Right cardiac atrium (tissue), 5 donors: ENCODE measurements at regions not wholly inside any gene's neighbourhood (a gene's known extent, or its start where the extent isn't known, plus 50 kb on each side); places are given as distances from the start of the nearest gene placed in this dataset.
"Not testable (repeated sequence)": the region's sequence is repeated elsewhere in the genome, so short reads cannot be mapped to it uniquely, and the experiment has no call there.

Source experiments
- ATAC-seq, 2 donors: fragments of 200-7000 bp; cut with Tn5 transposase; one replicate each; pipeline versions ENCODE4 v1.8.0 to v1.9.1; 2020; ENCODE audit warnings: moderate library complexity in 2 of 2, mild to moderate bottlenecking in 1 of 2
- DNase-seq, 3 donors: peaks; one replicate each; pipeline ENCODE4 v3.0.0-alpha.2; 2020
- H3K27ac ChIP-seq: one replicate; pipeline ENCODE4 v1.5.1; 2013; ENCODE audit warnings: mild to moderate bottlenecking, low read length, control low read depth, moderate library complexity
- H3K27me3 ChIP-seq: one replicate; pipeline ENCODE4 v1.6.1; 2013; ENCODE audit not compliant: control insufficient read depth, insufficient read depth
- H3K4me1 ChIP-seq: one replicate; pipeline ENCODE4 v1.6.1; 2013; ENCODE audit warnings: low read length; ENCODE audit not compliant: control insufficient read depth, insufficient read depth
- H3K4me3 ChIP-seq: one replicate; pipeline ENCODE4 v1.5.1; 2013; ENCODE audit warnings: low read length, control low read depth
- H3K9me3 ChIP-seq: one replicate; pipeline ENCODE4 v1.6.1; 2013; ENCODE audit warnings: low read length; ENCODE audit not compliant: control insufficient read depth
- WGBS: extraction: QIAGEN DNeasy Blood & Tissue Kit; methylation state at CpG from one replicate; pipeline ENCODE4 v1.1.7; 2013; 5-methylcytosine and 5-hydroxymethylcytosine counted together
- intact Hi-C, 4 donors: fragments of 100-400 bp; cut with DNase I; formaldehyde crosslinking; loops; one replicate each; pipeline versions ENCODE4 v1.11.0 to v1.14.0; 2022 to 2023
- donor health status: healthy with polysubstance abuse.
- donor health status: DM: no; HTN: yes; CAD: no.
- donor health status: DM: no; HTN: no; CAD: no.
- donor health status: DM: no; HTN: yes; CAD: no; lungs with severe emphysema.
- donor health status: DM: yes; HTN: yes; CAD: no.

DNA sequence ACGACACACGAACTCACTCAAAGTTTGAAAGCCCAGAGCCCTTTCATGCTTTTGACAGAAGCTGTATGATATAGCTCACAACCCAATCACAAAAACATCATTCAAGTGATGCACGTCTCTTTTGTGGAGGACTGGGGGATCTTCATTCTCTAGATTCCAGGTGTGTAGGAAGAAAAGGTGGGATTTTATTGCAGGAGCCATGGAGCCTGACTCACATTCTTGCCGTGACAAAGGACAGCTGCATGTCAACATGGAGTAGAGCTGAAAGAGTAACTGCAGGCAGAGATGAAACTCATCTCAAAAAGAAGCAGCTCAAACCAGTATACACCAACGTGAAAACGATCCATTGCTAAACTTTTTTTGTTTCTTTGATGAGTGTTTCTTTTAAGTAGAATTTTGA, 50.9 kb upstream of the PDE1A start:
- ATAC-seq = no peak
- no peak overlapping the region for H3K27ac ChIP-seq
- no peak for DNase-seq
- WGBS = 85% methylated on average over 6 of the region's 6 CpGs
- H3K4me1 ChIP-seq = no peaks in the 10 kb centered on the region
- no peaks in the 10 kb centered on the region for H3K9me3 ChIP-seq
- H3K27me3 ChIP-seq = no peaks in the 10 kb centered on the region
- no peak overlapping the region for H3K4me3 ChIP-seq
- intact Hi-C loops = no loop called here

DNA sequence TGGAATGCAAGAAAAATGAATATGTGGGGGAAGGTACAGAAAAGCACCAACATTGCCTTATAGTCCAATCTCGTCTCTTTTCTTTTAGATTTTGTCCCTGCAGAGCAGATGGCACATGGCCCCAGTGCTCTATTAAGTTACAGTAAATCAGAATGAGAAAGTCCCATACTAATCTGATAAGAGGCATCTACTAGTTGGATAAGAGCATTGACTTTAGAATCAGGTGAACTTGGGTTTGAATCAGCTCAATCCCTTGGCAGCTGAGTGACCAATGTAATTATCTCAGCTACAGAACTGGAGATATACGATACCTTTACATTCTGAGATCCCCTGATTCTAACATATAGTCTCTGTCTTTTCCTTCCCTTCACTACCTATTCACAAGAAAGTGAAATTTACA, 54.8 kb upstream of the PDE1A start:
- Histone ChIP-seq H3K27ac (no peak overlapping the region), H3K27me3 (no peaks in the 10 kb centered on the region), H3K9me3 (no peaks in the 10 kb centered on the region), H3K4me3 (no peak overlapping the region), H3K4me1 (no peaks in the 10 kb centered on the region)
- ATAC-seq (no peak), DNase-seq (no peak)
- WGBS = 94% methylated on average over 2 of the region's 2 CpGs
- intact Hi-C loops = no loop called here

- intact Hi-C loops = no loop called here
- WGBS = 91% methylated on average over 2 of the region's 2 CpGs
- no peaks in the 10 kb centered on the region for H3K4me1 ChIP-seq
- DNase-seq (no peak), ATAC-seq (no peak)
- H3K27me3 ChIP-seq = no peaks in the 10 kb centered on the region
- no peak overlapping the region for H3K4me3 ChIP-seq
- no peak overlapping the region for H3K27ac ChIP-seq
- H3K9me3 ChIP-seq = no peaks in the 10 kb centered on the region
These were observed 55.7 kb upstream of the PDE1A start for GRCh38 chr2:182482511-182482910.

GRCh38 chr2:182496596-182496995, 69.8 kb upstream of the PDE1A start:
- H3K27me3 ChIP-seq = no peaks in the 10 kb centered on the region
- no peak overlapping the region for H3K27ac ChIP-seq
- no peak overlapping the region for H3K4me3 ChIP-seq
- intact Hi-C loops = no loop called here
- no peaks in the 10 kb centered on the region for H3K9me3 ChIP-seq
- WGBS = 72% methylated on average over 2 of the region's 2 CpGs
- DNase-seq = no peak
- no peaks in the 10 kb centered on the region for H3K4me1 ChIP-seq
- no peak for ATAC-seq

- Histone ChIP-seq H3K4me3 (no peak overlapping the region), H3K4me1 (no peaks in the 10 kb centered on the region), H3K9me3 (no peaks in the 10 kb centered on the region), H3K27me3 (no peaks in the 10 kb centered on the region), H3K27ac (no peak overlapping the region)
- 55% methylated on average over 3 of the region's 3 CpGs for WGBS
- ATAC-seq (no peak), DNase-seq (peak in 1 of 3 donors; percentile 22)
- intact Hi-C loops = no loop called here
These were observed 73.1 kb upstream of the PDE1A start for GRCh38 chr2:182499706-182500470.

- H3K4me1 ChIP-seq = no peaks in the 10 kb centered on the region
- no peak overlapping the region for H3K27ac ChIP-seq
- no peaks in the 10 kb centered on the region for H3K27me3 ChIP-seq
- H3K9me3 ChIP-seq = no peaks in the 10 kb centered on the region
- 96% methylated on average over 2 of the region's 2 CpGs for WGBS
- intact Hi-C loops = no loop called here
- H3K4me3 ChIP-seq = no peak overlapping the region
- ATAC-seq (no peak), DNase-seq (no peak)
These were observed 77.0 kb upstream of the PDE1A start for GRCh38 chr2:182503886-182504285.

DNA sequence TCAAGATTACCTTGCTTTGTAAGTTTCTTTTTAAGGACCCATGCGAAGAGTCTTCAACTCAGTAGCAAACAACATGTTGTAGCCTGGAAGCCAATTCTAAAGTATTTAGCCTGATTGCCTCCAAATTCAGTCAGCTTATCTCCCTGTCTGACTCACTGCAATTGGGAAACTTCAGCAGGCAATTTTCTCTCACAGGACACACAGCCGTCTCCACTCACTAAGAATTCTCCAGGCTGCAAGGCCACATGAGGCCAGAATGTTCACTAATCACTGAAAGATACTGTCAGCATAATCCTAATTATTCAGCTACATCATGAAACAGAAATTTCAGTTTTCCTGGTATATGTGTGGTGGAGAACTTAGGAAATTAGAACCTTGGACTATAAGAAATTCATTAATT, 78.1 kb upstream of the PDE1A start:
- H3K27me3 ChIP-seq = no peaks in the 10 kb centered on the region
- no peak overlapping the region for H3K27ac ChIP-seq
- intact Hi-C loops = no loop called here
- ATAC-seq (peak; percentile 95 to 97), DNase-seq (peak in 2 of 3 donors; percentile 46 to 70)
- no peaks in the 10 kb centered on the region for H3K4me1 ChIP-seq
- WGBS = 54% methylated on average over 2 of the region's 2 CpGs
- no peak overlapping the region for H3K4me3 ChIP-seq
- no peaks in the 10 kb centered on the region for H3K9me3 ChIP-seq

GRCh38 chr2:182506606-182507005, 79.8 kb upstream of the PDE1A start:
- no peaks in the 10 kb centered on the region for H3K27me3 ChIP-seq
- H3K4me3 ChIP-seq = no peak overlapping the region
- H3K4me1 ChIP-seq = no peaks in the 10 kb centered on the region
- ATAC-seq (peak in 1 of 2 donors; percentile 81), DNase-seq (peak in 2 of 3 donors; percentile 19 to 46)
- no peaks in the 10 kb centered on the region for H3K9me3 ChIP-seq
- no peak overlapping the region for H3K27ac ChIP-seq
- intact Hi-C loops = no loop called here

- H3K4me3 ChIP-seq, H3K9me3 ChIP-seq, H3K4me1 ChIP-seq, H3K27ac ChIP-seq, H3K27me3 ChIP-seq, DNase-seq, intact Hi-C loops, ATAC-seq: not testable (repeated sequence)
- WGBS = 85% methylated on average over 4 of the region's 4 CpGs
These were observed 81.7 kb upstream of the PDE1A start for GRCh38 chr2:182508583-182508982.

GRCh38 chr2:182509216-182509615, 82.4 kb upstream of the PDE1A start:
- DNase-seq = no peak
- WGBS = 92% methylated on average over 3 of the region's 3 CpGs
- H3K27me3 ChIP-seq = no peaks in the 10 kb centered on the region
- H3K4me1 ChIP-seq = no peaks in the 10 kb centered on the region
- H3K4me3 ChIP-seq = no peak overlapping the region
- no peak for ATAC-seq
- intact Hi-C loops = no loop called here
- no peaks in the 10 kb centered on the region for H3K9me3 ChIP-seq
- H3K27ac ChIP-seq = no peak overlapping the region

DNA sequence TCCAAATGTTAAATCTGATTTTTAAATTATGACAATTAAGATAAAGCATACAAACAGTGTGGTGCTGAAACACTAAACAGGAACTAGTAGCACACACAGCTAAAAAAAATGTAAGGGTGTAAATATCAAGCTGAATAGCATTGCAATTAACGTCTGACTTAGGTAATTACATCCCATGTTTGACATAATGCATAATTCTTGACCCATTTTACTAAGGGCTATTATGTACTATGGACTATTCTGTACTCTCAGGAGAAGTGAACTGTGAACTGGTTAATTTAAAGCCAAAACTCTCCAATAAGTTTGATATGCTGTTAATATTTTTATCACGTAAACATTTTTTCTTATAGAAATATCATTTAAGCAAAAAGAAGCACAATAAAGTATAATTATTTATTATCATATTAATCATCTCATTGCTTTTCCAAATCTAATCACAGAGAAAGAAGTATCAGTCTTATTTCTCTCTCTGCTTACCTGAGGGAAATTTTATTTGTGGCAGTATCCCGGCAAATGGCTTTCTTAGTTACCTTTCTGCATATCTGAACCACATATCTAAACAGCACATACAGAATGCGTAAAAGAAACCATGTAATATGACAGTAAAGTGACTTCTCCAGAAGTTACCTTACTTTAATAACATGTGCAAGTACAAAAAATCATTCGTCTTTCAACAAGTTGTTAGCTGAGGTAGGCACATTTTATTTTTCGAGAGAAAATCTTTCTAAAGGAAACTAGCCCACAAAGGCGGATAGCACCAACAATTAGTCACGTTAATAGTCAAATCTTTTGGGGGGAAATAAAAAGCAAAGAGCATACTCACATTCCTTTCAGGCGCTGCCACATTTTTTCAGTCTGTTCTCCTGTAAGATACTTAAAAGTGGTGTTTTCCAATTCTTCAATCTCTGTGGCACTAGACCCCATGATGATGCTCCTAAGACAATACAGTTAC, 94.9 kb upstream of the PDE1A start:
- Histone ChIP-seq H3K4me1 (peaks cover 2% of the 10 kb centered on the region), H3K27me3 (no peaks in the 10 kb centered on the region), H3K9me3 (no peaks in the 10 kb centered on the region), H3K4me3 (no peak overlapping the region), H3K27ac (no peak overlapping the region)
- intact Hi-C loops = no loop called here
- DNase-seq (no peak), ATAC-seq (no peak)
- WGBS = 84% methylated on average over 9 of the region's 9 CpGs
